ENCODE measurements at regions not wholly inside any gene's neighbourhood (a gene's known extent, or its start where the extent isn't known, plus 50 kb on each side); places are given as distances from the start of the nearest gene placed in this dataset.

DNA sequence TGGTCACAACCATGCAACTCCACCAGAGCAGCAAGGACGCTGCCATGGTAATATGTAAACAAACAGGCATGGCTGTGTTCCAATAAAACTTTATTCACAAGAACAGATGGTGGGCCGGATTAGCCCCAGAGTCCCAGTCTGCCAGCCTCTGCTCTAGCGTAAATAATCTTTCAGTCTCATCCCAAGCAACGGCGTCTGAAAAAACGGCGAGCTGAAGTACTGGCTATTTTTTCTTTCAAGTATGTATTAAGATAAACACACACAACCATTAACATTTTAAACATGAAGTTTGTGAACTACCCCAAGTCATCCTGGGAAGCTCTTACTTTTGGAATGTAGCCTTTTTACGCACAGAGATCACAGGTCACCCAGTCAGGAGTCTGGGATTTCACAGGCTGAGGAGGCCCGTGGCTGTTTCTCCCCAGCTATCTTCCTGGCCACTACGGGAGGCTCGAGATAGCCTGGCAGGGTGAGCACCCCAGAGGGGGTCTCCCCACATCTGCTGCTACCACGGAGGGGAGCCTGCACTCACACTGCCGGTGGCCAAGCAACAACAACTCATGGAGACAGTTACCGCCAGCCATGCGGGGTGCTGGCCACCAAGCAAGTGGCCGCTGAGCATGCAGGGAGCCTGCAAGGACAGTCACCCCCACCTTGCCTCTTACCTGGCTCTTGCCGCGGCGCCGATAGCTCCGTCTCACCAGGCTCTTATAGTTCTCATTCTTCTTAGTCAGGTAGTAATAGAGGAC is 124.6 kb downstream of the RFLNA start:
- no peak overlapping the region for H3K4me3 ChIP-seq (ENCODE audit: low read depth, low read length)
- Mint-ChIP-seq H3K4me1 (ENCODE audit: low read depth, unreplicated experiment) (no peaks in the 10 kb centered on the region), H3K9me3 (ENCODE audit: unreplicated experiment) (no peaks in the 10 kb centered on the region), H3K27me3 (ENCODE audit: insufficient read depth, unreplicated experiment) (no peaks in the 10 kb centered on the region), H3K36me3 (ENCODE audit: insufficient read depth, unreplicated experiment) (peaks cover 37% of the 10 kb centered on the region), H3K27ac (ENCODE audit: unreplicated experiment) (peak overlapping the region; percentile 85), H3K4me3 (ENCODE audit: unreplicated experiment) (no peak overlapping the region)
- H3K4me1 ChIP-seq = peaks cover 6% of the 10 kb centered on the region; the same call in 1 of the 2 replicates
- intact Hi-C loops (cut with micrococcal nuclease; ENCODE audit: unreplicated experiment) = no loop called here
- POLR2A ChIA-PET = no interaction called here
- CTCF ChIA-PET = no interaction called here
- no peaks in the 10 kb centered on the region for H3K27me3 ChIP-seq (replicated peaks; ENCODE audit: control insufficient read depth, insufficient read depth, low read length)
- H3K9me3 ChIP-seq = no peaks in the 10 kb centered on the region
- DNase-seq = no peak
- TF ChIP-seq, protein P1, sequence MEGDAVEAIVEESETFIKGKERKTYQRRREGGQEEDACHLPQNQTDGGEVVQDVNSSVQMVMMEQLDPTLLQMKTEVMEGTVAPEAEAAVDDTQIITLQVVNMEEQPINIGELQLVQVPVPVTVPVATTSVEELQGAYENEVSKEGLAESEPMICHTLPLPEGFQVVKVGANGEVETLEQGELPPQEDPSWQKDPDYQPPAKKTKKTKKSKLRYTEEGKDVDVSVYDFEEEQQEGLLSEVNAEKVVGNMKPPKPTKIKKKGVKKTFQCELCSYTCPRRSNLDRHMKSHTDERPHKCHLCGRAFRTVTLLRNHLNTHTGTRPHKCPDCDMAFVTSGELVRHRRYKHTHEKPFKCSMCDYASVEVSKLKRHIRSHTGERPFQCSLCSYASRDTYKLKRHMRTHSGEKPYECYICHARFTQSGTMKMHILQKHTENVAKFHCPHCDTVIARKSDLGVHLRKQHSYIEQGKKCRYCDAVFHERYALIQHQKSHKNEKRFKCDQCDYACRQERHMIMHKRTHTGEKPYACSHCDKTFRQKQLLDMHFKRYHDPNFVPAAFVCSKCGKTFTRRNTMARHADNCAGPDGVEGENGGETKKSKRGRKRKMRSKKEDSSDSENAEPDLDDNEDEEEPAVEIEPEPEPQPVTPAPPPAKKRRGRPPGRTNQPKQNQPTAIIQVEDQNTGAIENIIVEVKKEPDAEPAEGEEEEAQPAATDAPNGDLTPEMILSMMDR (IDR thresholded peaks at IDR 0.05; ENCODE audit: insufficient read depth in 1 of 2, low read depth in 1 of 2, low read length in 1 of 2, severe bottlenecking in 1 of 2, unreplicated experiment in 1 of 2) = no peak
- BruUV-seq (replicated peaks) = no TSS peak
- peaks cover 3% of the 10 kb centered on the region for H3K36me3 ChIP-seq (ENCODE audit: control insufficient read depth, insufficient read depth, low read length)

DNA sequence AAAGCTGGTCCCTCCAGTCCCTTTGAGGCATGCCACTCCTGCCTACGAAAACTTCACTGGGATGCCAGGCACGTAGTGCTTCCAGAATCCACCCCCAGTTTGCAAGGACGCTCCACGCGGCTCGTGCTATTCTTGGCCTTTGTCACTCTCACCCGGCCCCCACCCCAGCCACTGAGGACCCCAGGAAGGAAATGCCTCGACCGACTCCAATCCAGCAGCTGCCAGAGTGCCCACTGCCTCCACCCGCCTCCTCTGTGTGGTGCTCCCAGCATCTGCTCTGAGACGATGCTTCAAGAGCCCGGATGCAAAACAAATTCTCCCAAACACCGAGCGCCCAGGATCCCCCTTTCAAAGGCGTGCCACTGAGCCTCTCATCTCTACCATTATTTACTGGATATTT is 123.9 kb downstream of the RFLNA start:
- H3K36me3 Mint-ChIP-seq (ENCODE audit: insufficient read depth, unreplicated experiment) = peaks cover 39% of the 10 kb centered on the region
- H3K4me3 ChIP-seq (ENCODE audit: low read depth, low read length) = no peak overlapping the region
- ChIA-PET CTCF (no interaction called here), POLR2A (no interaction called here)
- H3K4me3 Mint-ChIP-seq (ENCODE audit: unreplicated experiment) = no peak overlapping the region
- intact Hi-C loops (cut with micrococcal nuclease; ENCODE audit: unreplicated experiment) = no loop called here
- no peaks in the 10 kb centered on the region for H3K9me3 ChIP-seq
- no peaks in the 10 kb centered on the region for H3K4me1 Mint-ChIP-seq (ENCODE audit: low read depth, unreplicated experiment)
- H3K9me3 Mint-ChIP-seq (ENCODE audit: unreplicated experiment) = no peaks in the 10 kb centered on the region
- H3K27me3 Mint-ChIP-seq (ENCODE audit: insufficient read depth, unreplicated experiment) = no peaks in the 10 kb centered on the region
- peaks cover 6% of the 10 kb centered on the region; the same call in 1 of the 2 replicates for H3K4me1 ChIP-seq
- no peaks in the 10 kb centered on the region for H3K27me3 ChIP-seq (replicated peaks; ENCODE audit: control insufficient read depth, insufficient read depth, low read length)
- H3K27ac Mint-ChIP-seq (ENCODE audit: unreplicated experiment) = peak overlapping the region; percentile 85
- peaks cover 3% of the 10 kb centered on the region for H3K36me3 ChIP-seq (ENCODE audit: control insufficient read depth, insufficient read depth, low read length)
- BruUV-seq (replicated peaks) = no TSS peak
- TF ChIP-seq, protein P1 (IDR thresholded peaks at IDR 0.05; ENCODE audit: insufficient read depth in 1 of 2, low read depth in 1 of 2, low read length in 1 of 2, severe bottlenecking in 1 of 2, unreplicated experiment in 1 of 2) = no peak
- DNase-seq = no peak

DNA sequence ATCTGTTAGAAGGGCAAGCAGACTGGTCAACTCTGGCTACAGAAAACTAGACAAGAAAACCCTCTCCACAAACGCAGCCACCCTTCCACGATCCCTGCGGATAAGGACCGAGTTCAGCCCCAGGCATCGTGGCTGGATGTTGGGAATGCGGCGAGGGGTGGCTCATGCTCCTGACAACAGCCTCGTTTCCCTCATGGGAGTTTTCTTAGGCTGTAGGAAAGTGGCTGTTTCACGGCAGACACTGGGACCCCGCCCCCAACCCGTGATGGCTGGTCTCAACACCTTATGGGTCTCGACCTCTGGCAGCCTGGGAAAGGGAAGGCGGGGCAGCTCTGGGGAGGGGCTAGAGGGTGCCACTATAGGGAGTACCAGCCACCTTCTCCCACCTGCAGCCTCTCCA is 123.3 kb downstream of the RFLNA start:
- peaks cover 40% of the 10 kb centered on the region for H3K36me3 Mint-ChIP-seq (ENCODE audit: insufficient read depth, unreplicated experiment)
- no peaks in the 10 kb centered on the region for H3K27me3 Mint-ChIP-seq (ENCODE audit: insufficient read depth, unreplicated experiment)
- Histone ChIP-seq H3K9me3 (no peaks in the 10 kb centered on the region), H3K4me3 (ENCODE audit: low read depth, low read length) (no peak overlapping the region), H3K27me3 (replicated peaks; ENCODE audit: control insufficient read depth, insufficient read depth, low read length) (no peaks in the 10 kb centered on the region), H3K36me3 (ENCODE audit: control insufficient read depth, insufficient read depth, low read length) (peaks cover 3% of the 10 kb centered on the region), H3K4me1 (peaks cover 4% of the 10 kb centered on the region; the same call in 1 of the 2 replicates)
- TF ChIP-seq, protein P1 (IDR thresholded peaks at IDR 0.05; ENCODE audit: insufficient read depth in 1 of 2, low read depth in 1 of 2, low read length in 1 of 2, severe bottlenecking in 1 of 2, unreplicated experiment in 1 of 2) = no peak
- intact Hi-C loops (cut with micrococcal nuclease; ENCODE audit: unreplicated experiment) = no loop called here
- H3K9me3 Mint-ChIP-seq (ENCODE audit: unreplicated experiment) = no peaks in the 10 kb centered on the region
- no peak overlapping the region for H3K4me3 Mint-ChIP-seq (ENCODE audit: unreplicated experiment)
- ChIA-PET POLR2A (no interaction called here), CTCF (no interaction called here)
- no TSS peak for BruUV-seq (replicated peaks)
- DNase-seq = no peak
- H3K4me1 Mint-ChIP-seq (ENCODE audit: low read depth, unreplicated experiment) = no peaks in the 10 kb centered on the region
- no peak overlapping the region for H3K27ac Mint-ChIP-seq (ENCODE audit: unreplicated experiment)

All from Caco-2 (cell line).